Fibroblast of gingiva (primary cell): ENCODE measurements at regions not wholly inside any gene's neighbourhood (a gene's known extent, or its start where the extent isn't known, plus 50 kb on each side); places are given as distances from the start of the nearest gene placed in this dataset.

Experiments used
- DNase-seq: peaks from one replicate; pipeline ENCODE4 v3.0.0-alpha.2; 2011; ENCODE audit warnings: low read depth

GRCh38 chrX:97766501-97767095, 882.9 kb downstream of the RPA4 start:
- no peak for DNase-seq

- no peak for DNase-seq
Observed at GRCh38 chrX:97787311-97787710, 903.6 kb downstream of the RPA4 start.

- DNase-seq = no peak
Observed at GRCh38 chrX:97787849-97788248, 904.1 kb downstream of the RPA4 start.

- no peak for DNase-seq
Observed at GRCh38 chrX:97790850-97791249, 907.1 kb downstream of the RPA4 start.

GRCh38 chrX:97797076-97797475, 913.4 kb downstream of the RPA4 start:
- DNase-seq = no peak

GRCh38 chrX:97806238-97806637, 922.5 kb downstream of the RPA4 start:
- DNase-seq = no peak

- DNase-seq = no peak
Observed at GRCh38 chrX:97806946-97807345, 923.2 kb downstream of the RPA4 start.

GRCh38 chrX:97820170-97820569, 936.5 kb downstream of the RPA4 start:
- no peak for DNase-seq

GRCh38 chrX:97828471-97828870, 944.8 kb downstream of the RPA4 start:
- no peak for DNase-seq

GRCh38 chrX:97835969-97836368, 952.3 kb downstream of the RPA4 start:
- no peak for DNase-seq

- no peak for DNase-seq
Observed at GRCh38 chrX:97841544-97842179, 958.0 kb downstream of the RPA4 start.

- DNase-seq = no peak
Observed at GRCh38 chrX:97842468-97843199, 958.9 kb downstream of the RPA4 start.

- no peak for DNase-seq
Observed at GRCh38 chrX:97843200-97843811, 959.6 kb downstream of the RPA4 start.

- DNase-seq = no peak
Observed at GRCh38 chrX:97844161-97844560, 960.5 kb downstream of the RPA4 start.

GRCh38 chrX:97844943-97845342, 961.2 kb downstream of the RPA4 start:
- no peak for DNase-seq

GRCh38 chrX:97845451-97845850, 961.7 kb downstream of the RPA4 start:
- DNase-seq = no peak

GRCh38 chrX:97846228-97846627, 962.5 kb downstream of the RPA4 start:
- no peak for DNase-seq

GRCh38 chrX:97846718-97847237, 963.1 kb downstream of the RPA4 start:
- DNase-seq = no peak

GRCh38 chrX:97847885-97848679, 964.4 kb downstream of the RPA4 start:
- no peak for DNase-seq

- no peak for DNase-seq
Observed at GRCh38 chrX:97849951-97850350, 966.2 kb downstream of the RPA4 start.

- no peak for DNase-seq
Observed at GRCh38 chrX:97850911-97851310, 967.2 kb downstream of the RPA4 start.

- DNase-seq = no peak
Observed at GRCh38 chrX:97854086-97854485, 970.4 kb downstream of the RPA4 start.
